Endothelial cell of umbilical vein (primary cell): ENCODE measurements at regions not wholly inside any gene's neighbourhood (a gene's known extent, or its start where the extent isn't known, plus 50 kb on each side); places are given as distances from the start of the nearest gene placed in this dataset.

Source experiments
- BruUV-seq: library from RNA; stranded (reverse); fragments of 400-500 nt; replicated peaks from 2 replicates; lab custom pipeline; 2021; lab: Mats Ljungman, UMichigan
- CTCF ChIA-PET: fragments of 300-600, 350-600 bp; sonication (Branson Sonifier 250); formaldehyde crosslinking; loops from one replicate; lab custom pipeline; 2021; ENCODE audit warnings: antibody characterized with exemption, inconsistent platforms; lab: Charles Lee
- POLR2A ChIA-PET: fragments of 300-600, 350-600 bp; sonication (Branson Sonifier 250); formaldehyde crosslinking; loops from one replicate; lab custom pipeline; 2021; ENCODE audit warnings: antibody characterized with exemption, inconsistent platforms; lab: Charles Lee
- DNase-seq: peaks from one replicate; pipeline ENCODE4 v3.0.0-alpha.2; 2011; ENCODE audit warnings: low read depth, low spot score
- FAIRE-seq: peaks from 2 replicates; lab custom pipeline; 2011; peaks lifted over from hg19 to GRCh38; lab: Jason Lieb, UNC
- H2AFZ ChIP-seq: 2 replicates; pipeline ENCODE4 v1.6.0; 2012; ENCODE audit warnings: low read depth, low read length, control low read depth, inconsistent platforms
- H3K27ac ChIP-seq: 2 replicates; pipeline ENCODE4 v1.5.1; 2011; ENCODE audit warnings: low read depth, mild to moderate bottlenecking, control low read depth, low read length, moderate library complexity; ENCODE audit not compliant: insufficient read depth
- H3K27me3 ChIP-seq, 2 experiments: 2 replicates each; pipeline versions ENCODE4 v1.6.0 to v1.6.1; 2011; ENCODE audit warnings: low read length in 2 of 2, mixed read lengths in 1 of 2; ENCODE audit not compliant: control insufficient read depth in 2 of 2, insufficient read depth in 2 of 2
- H3K36me3 ChIP-seq, 2 experiments: 2 replicates in 1 of 2; 3 replicates in 1 of 2; pipeline ENCODE4 v1.5.1; 2011; ENCODE audit warnings: low read length in 2 of 2, mild to moderate bottlenecking in 1 of 2, moderate library complexity in 1 of 2; ENCODE audit not compliant: control insufficient read depth in 2 of 2, insufficient read depth in 2 of 2; ENCODE audit errors: extremely low read depth in 1 of 2
- H3K4me1 ChIP-seq: 3 replicates; pipeline ENCODE4 v1.5.1; 2011; ENCODE audit warnings: mild to moderate bottlenecking, low read length; ENCODE audit not compliant: control insufficient read depth, insufficient read depth; ENCODE audit errors: extremely low read depth
- H3K4me2 ChIP-seq: 2 replicates; pipeline ENCODE4 v1.6.1; 2011; ENCODE audit warnings: low read length, control low read depth, mixed read lengths; ENCODE audit not compliant: insufficient read depth
- H3K4me3 ChIP-seq, 3 experiments: fragments of 200-600 bp in 1 of 3; sonication (generic), shearing (Covaris generic) in 1 of 3; replicated peaks in 1 of 3; 2 replicates each; pipeline ENCODE4 v1.5.1; 2011 to 2016; ENCODE audit warnings: control low read depth in 3 of 3, low read length in 3 of 3, mild to moderate bottlenecking in 2 of 3, inconsistent platforms in 1 of 3, low read depth in 1 of 3, moderate library complexity in 1 of 3; ENCODE audit not compliant: insufficient read depth in 1 of 3
- H3K79me2 ChIP-seq: 2 replicates; pipeline ENCODE4 v1.6.0; 2012; ENCODE audit warnings: low read length, inconsistent platforms; ENCODE audit not compliant: control insufficient read depth, insufficient read depth
- H3K9ac ChIP-seq: replicated peaks from 2 replicates; pipeline ENCODE3; 2011; ENCODE audit warnings: low read length, control low read depth; ENCODE audit not compliant: insufficient read depth; ENCODE audit errors: extremely low read depth
- H3K9me1 ChIP-seq: replicated peaks from 3 replicates; pipeline ENCODE4 v1.6.0; 2011; ENCODE audit warnings: mild to moderate bottlenecking, low read length; ENCODE audit not compliant: control insufficient read depth, insufficient read depth; ENCODE audit errors: extremely low read depth
- H3K9me3 ChIP-seq: replicated peaks from 2 replicates; pipeline ENCODE4 v1.5.1; 2012; ENCODE audit warnings: low read length, inconsistent platforms; ENCODE audit not compliant: control insufficient read depth, insufficient read depth
- H4K20me1 ChIP-seq: replicated peaks from 2 replicates; pipeline ENCODE3; 2011; ENCODE audit warnings: mild to moderate bottlenecking, low read length; ENCODE audit not compliant: control insufficient read depth, insufficient read depth; ENCODE audit errors: extremely low read depth
- CTCF ChIP-seq, 2 donors: IDR thresholded peaks; 1 replicate in 1 of 2; 2 replicates in 1 of 2; pipeline ENCODE4 v1.5.1; 2011; ENCODE audit warnings: low read length in 2 of 2, mild to moderate bottlenecking in 2 of 2, moderate library complexity in 2 of 2, control low read depth in 1 of 2, inconsistent platforms in 1 of 2, low read depth in 1 of 2; ENCODE audit not compliant: insufficient read depth in 1 of 2; ENCODE audit errors: extremely low read depth in 1 of 2
- EZH2 ChIP-seq: IDR thresholded peaks from 2 replicates; pipeline ENCODE4 v1.6.1; 2012; ENCODE audit warnings: borderline replicate concordance, low read depth, mild to moderate bottlenecking, moderate library complexity, low read length, inconsistent platforms; ENCODE audit not compliant: severe bottlenecking
- FOS ChIP-seq: IDR thresholded peaks from 2 replicates; pipeline ENCODE4 v1.6.1; 2011; ENCODE audit warnings: mild to moderate bottlenecking, low read length, moderate library complexity, borderline replicate concordance; ENCODE audit not compliant: insufficient read depth
- GATA2 ChIP-seq: IDR thresholded peaks from 2 replicates; pipeline ENCODE4 v1.7.0; 2011; ENCODE audit warnings: low read depth, mild to moderate bottlenecking, moderate library complexity, mixed read lengths, low read length; ENCODE audit not compliant: insufficient read length, insufficient read depth
- JUN ChIP-seq: IDR thresholded peaks from 2 replicates; pipeline ENCODE4 v1.6.1; 2011; ENCODE audit warnings: borderline replicate concordance, low read depth; ENCODE audit not compliant: insufficient read length, insufficient read depth
- MAX ChIP-seq: IDR thresholded peaks from 2 replicates; pipeline ENCODE4 v1.6.1; 2011; ENCODE audit not compliant: insufficient read depth, insufficient read length
- MYC ChIP-seq: IDR thresholded peaks from one replicate; pipeline ENCODE4 v1.6.1; 2011; ENCODE audit warnings: mild to moderate bottlenecking, low read depth, low read length
- POLR2A ChIP-seq: IDR thresholded peaks from 2 replicates; pipeline ENCODE4 v1.6.1; 2012; ENCODE audit warnings: low read depth, mild to moderate bottlenecking, control low read depth, low read length
- POLR2AphosphoS5 ChIP-seq: IDR thresholded peaks from 2 replicates; pipeline ENCODE4 v1.6.1; 2012; ENCODE audit warnings: low read depth, mild to moderate bottlenecking, control low read depth, low read length, moderate library complexity; ENCODE audit not compliant: insufficient read depth
- dilution Hi-C: fragments of 300-500 bp; cut with MboI; formaldehyde crosslinking; loops from one replicate; pipeline ENCODE4 v1.15.0; 2019; ENCODE audit warnings: low sequenced_read_pairs; ENCODE audit not compliant: extremely low pct_ligation_motif_present
- intact Hi-C: fragments of 100-400 bp; cut with micrococcal nuclease; formaldehyde crosslinking; loops from one replicate; pipeline ENCODE4 v1.10.0; 2022

DNA sequence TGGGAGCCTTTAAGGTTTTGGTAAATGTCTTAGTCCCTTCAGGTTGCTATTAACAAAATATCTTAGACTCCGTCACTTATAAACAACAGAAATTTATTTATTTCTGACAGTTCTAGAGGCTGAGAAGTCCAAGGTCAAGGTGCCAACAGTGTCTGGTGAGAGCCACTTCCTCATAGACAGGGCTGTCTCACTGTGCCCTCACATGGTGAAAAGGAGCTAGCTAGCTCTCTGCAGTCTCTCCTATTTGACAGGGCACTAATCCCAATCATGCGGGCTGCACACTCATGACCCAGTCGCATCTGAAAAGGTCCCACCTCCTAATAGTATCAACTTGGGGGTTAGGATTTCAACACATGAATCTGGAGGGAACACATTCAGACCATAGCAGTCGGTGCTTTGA lies 63.4 kb upstream of the KLF3 start:
- Histone ChIP-seq H3K79me2 (no peaks in the 10 kb centered on the region), H3K27ac (no peak overlapping the region), H3K27me3 (peaks cover 1 to 3% of the 10 kb centered on the region in 2 experiments), H3K36me3 (no peaks in the 10 kb centered on the region), H3K4me2 (no peak overlapping the region), H3K9me1 (no peaks in the 10 kb centered on the region), H3K4me1 (no peaks in the 10 kb centered on the region), H2AFZ (no peak overlapping the region), H4K20me1 (no peaks in the 10 kb centered on the region), H3K9me3 (no peaks in the 10 kb centered on the region), H3K9ac (no peak overlapping the region), H3K4me3 (no peak overlapping the region)
- TF ChIP-seq POLR2AphosphoS5 (no peak), POLR2A (no peak), MYC (no peak), JUN (no peak), CTCF (IDR thresholded peaks at IDR 0.05; ENCODE audit: extremely low read depth in 1 of 2, insufficient read depth in 1 of 2, low read depth in 1 of 2, low read length in 2 of 2) (no peak), FOS (no peak), EZH2 (no peak), MAX (no peak), GATA2 (no peak)
- DNase-seq (no peak), FAIRE-seq (no peak)
- ChIA-PET CTCF (no interaction called here), POLR2A (no interaction called here)
- dilution Hi-C loops (no loop called here), intact Hi-C loops (no loop called here)
- BruUV-seq = no TSS peak
